ENCODE measurements at regions not wholly inside any gene's neighbourhood (a gene's known extent, or its start where the extent isn't known, plus 50 kb on each side); places are given as distances from the start of the nearest gene placed in this dataset.

DNA sequence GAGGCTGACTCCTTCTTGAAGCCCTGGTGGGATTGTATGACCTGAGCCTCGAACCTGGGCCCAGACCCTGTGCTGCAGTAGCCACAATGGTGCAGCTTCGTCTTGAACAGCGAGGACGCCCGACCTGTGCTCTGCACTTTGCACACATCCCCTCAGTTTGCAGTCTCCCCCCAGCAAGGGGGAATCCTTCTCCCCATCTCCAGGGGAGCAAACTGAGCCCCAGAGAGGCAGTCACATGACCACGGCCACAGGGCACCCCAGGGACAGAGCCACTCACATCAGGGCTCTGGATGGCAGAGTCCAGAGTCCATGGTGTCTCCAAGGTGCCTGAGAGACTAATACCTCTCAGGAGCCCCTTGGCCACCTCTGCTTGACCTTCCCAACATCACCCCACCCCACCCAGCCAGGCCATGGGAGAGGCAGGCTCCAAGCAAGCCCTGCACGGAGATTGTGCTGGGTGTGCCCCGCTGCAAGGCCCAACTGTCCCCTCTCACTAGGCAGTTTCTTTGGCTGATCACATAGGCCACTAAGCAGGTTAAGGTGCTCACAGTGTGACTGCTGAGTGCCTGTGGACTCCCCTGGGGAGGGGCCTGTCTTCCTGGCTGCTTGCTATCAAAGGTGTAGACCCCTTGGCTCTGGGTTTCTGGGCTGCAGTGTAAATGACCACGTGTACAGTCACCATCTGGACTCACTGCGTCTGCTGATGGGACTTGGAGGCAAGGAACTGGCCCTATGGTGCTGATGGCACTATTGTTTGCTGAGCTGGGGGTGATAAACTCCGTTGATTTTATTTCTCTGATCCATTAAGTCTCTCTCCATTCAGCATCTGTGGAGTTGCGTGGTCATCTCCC, 398.1 kb downstream of the MATN1 start:
- no peak for DNase-seq

DNA sequence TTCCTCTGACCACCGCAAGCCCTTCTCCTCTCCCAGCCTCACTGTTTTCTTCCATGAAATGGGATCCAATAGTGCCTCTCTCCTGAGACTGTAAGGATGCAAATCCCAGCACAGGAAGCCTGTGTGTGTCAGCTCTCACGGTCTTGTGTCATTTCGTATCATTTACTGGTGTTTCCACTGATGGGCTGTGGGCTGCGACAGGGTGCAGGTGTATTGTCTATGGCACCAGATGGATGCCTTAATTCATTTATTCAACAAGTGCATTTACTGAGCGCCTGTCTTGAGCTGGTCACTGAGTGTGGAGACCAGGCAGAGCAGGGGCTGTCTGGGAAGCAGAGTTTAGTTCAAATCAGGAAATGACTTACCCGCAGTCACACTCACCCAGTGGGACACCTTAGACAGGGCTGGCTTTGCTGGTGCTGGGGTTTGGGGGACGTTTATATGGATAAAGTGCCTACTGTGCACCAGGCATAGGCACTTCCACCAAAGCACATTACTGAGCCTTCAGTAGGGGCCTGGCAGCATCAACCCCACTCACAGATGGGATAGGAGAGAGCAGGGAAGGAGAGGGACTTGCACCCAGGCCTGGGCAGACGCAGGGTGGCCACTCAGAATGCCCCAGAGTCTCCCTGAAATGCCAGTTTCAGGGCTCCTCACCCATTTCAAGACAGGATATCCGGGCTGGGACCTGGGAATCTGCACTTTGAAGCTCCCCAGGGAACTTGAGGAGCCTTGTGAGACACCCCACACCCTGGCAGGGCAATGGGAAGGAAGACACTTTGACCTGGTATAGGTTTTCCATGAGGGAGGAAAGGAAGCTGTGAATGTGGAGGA, 398.9 kb downstream of the MATN1 start:
- no peak for DNase-seq

DNA sequence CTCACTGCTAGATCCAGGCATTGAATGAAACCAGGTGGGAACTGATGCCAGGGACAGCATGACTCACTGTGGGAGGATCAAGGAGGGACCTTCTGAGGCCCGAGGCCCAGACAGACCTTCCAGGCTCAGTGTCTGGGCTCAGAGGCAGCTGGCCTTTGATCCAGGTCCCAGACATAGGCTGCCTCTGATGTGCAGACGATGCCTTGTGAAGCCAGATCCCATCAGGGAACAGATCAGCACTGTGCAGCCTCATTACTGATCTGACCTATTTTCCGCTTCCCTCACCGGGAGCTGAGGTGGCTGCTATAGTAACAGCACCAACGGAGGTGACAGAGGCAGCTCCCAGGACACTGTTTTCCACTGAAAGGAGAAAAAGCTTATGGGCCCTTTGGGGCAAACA, 399.5 kb downstream of the MATN1 start:
- DNase-seq = no peak

DNA sequence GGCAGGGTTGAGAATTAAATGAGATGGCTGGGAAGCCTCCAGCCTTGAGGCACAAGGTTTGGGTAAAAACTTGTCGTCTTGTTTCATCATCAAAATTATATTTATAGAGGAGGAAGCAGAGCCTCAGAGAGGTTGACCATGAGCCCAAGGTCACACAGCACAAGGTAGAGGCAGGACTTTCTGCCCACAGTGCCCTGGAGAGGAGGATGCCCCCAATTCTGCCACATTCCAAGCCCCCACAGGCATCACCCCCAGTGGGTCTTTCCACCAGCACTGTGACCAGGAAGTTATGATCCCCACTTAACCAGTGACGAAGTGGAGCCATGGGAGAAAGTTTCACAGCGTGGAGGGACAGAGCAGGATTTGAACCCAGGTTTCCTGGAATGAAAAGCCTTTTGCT, 400.0 kb downstream of the MATN1 start:
- DNase-seq = no peak

DNA sequence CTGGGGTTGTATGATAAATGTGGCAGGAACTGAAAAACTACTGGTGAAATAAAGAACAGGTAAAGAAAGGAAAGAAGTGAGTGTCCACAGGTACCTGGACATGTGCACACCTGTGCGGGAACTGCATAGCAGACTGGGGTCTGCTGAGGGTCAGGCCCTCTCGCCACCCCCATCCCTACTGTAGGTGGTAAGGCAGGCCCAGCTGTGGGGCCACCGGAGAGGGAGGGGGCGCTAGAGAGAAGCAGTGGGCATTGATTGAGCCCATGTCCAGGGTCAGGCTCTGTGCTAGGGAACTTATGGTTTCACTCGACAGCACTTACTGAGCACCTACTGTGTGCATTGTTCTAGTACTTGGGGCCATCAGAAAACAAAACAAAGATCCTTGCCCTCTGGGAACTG, 400.5 kb downstream of the MATN1 start:
- no peak for DNase-seq

DNA sequence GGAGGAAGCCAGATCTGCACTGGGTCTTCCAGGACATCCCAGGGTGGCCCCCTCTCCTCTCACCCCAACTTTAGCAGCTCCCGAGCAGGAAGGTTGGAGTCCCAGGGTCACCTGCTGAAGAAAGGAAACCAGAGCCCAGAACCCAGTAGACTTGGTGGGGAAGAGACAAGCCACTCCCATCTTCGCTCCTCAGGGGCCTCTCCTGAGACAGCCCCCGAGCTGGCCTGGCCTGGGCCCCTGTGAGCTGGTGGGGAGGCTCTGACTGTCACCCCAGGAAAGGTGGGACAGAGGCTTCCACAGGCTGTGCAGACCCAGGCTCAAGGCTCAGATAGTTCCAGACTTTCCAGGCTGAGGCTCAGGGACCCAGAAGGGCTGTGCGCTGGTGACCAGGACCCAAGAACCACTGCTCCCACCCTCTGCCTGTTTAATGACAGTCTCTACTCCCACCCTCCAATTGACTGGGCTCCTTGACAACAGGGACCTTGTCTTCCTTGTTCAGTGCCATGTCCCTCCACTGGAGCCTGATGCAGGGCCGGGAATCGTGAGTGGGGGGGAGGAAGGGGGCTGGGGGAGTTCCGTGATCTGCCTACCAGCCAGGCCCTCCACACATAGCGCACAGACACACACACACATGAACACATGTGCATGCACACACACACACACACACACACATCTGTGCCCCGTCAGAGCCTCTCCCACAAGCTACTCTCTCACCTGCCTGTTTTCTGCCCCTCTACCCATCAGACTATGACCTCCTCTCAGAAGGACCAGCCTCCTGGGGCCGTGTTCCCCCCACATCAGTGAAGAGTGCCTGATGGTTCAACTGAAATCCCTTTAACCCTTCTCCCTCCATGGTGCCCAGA, 401.2 kb downstream of the MATN1 start:
- no peak for DNase-seq

DNA sequence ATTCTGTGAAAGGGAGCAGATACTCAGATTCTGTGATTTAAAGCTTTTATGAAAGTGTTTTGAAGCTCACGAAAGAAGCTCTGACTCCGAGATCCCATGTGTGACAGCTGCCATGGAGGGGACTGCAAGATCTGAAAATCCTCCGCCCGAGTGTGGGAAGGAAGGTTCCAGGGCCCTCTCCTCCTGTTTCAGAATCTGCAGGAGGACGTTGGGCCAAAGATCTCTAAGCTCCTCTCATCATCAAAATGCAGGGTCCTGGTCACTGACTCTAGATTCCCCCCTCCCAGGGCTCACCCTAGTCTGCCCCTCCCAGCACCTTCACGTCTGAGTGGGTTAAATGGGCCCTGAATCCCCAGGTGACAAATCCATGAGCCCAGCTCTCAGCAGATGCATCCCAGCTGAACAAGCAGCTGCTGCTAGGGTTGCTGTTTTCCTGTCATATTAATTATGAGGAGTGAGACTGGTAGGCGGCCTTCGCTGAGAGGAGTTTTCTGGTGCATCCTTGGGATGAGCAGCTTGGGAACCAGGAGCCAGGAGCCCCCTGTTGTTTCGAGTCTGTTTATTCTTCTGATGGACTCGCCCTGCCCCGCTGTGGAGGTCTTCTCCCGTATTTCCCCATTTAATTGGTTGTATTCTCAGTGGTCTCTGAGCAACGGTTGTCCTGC, 402.0 kb downstream of the MATN1 start:
- DNase-seq = no peak

DNA sequence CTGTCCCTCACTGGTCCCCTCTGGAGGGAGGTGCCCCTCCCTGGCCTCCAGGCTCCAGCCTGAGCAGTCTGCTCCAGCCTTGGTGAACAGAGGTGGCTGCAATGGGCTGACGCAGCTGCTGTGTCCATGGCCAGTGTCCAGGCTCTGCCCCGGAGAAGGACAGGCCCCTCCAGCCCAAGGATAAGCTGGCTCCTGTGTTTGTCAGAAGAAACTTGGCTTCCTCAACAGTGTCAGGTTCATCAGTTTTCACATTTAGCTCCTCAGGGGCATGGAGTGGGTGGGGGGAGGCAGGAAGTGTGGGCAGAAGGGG, 402.8 kb downstream of the MATN1 start:
- DNase-seq = no peak

DNA sequence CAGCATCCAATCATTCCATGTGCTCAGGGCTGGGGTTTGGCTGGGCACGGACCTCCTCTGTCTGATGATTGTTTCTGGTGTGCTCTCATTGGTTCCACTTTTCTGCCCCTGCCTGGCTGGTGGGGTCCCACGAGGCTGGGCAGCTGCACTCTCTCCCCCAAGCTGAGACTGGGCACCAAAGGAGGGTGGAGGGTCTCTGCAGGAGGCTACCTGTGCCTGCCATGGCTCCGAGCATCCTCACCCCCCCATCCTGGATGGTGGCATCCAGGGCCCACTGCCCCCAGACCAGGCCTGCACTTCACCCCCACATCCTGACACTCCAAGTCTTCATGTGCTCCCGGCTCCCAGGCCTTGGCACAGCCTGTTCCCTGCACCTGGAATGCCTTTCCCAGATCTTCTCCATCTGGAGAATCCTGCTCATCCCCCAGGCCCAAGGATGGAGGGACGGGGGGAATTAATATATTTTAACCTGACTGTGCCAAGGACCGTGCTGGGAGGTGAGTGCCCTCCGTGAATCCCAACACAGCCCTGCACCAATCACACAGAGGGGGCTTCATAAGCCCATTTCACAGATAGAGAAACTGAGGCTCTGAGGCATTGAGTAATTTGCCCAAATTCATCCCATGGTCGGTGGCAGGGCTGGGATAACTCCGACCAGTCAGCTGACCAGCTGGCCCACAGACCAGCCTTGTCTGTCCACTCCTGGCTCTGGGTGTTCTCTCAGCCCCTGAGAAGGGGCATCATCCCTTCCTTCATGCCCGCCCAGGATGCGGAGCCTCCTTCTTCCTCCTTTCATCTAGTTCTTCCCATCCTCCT, 403.4 kb downstream of the MATN1 start:
- no peak for DNase-seq

DNA sequence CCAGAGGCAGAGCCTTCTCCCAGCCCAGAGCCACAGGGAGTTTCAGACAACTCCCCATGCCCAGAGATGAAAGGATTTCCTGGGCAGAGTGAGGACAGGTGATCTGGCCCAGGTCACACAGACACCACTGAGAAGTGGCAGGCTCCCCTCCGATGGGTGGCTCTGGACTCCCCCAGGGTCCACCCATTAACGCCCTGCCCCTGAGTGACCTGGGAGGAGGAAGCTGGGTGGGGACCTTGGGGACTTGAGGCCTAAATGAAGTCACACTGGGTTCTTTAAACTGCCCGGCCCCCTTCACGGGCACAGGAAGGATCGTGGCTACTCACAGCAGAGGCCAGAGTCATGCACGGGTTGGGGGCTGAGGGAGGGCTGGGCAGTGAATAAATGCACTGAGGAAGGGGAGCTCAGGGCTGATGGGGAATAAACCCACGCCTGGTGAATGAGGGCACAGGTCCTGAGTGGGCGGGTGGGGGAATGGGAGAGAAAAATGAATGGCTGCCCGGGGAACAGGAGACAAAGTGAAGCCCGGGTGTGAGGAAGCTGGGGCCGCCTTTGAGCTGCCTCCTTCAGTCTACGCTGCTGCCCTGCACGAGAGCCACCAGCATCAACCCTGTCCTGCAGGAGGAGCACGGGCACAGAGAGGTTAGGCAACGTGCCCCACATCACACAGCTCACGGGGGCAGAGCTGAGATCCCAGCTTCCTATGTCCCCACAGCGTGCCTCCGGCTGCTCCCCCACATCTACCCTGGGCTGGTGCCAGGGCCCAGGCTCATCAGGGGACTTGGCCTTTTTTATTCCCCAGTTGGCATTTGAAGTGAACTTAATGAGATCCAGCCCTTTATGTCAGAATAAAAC, 404.3 kb downstream of the MATN1 start:
- no peak for DNase-seq

DNA sequence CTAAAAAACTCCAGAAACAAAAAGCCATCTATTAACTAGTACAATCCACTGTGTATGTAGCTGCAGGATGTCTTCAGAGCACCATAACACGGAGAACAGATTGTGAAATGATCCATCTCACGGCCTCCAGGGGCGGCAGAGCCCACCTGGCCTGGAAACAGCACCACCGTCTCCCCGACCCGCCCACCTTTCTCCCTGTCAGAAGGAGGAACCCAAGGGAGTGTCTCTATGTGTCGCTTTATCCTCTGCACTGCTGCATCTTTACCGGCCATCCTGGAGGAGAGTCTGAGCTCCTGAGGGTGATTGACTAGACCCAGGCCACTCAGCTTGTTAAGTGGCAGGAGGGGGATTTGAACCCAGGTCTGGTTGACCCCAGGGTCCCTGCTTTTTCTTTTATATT, 405.0 kb downstream of the MATN1 start:
- no peak for DNase-seq

DNA sequence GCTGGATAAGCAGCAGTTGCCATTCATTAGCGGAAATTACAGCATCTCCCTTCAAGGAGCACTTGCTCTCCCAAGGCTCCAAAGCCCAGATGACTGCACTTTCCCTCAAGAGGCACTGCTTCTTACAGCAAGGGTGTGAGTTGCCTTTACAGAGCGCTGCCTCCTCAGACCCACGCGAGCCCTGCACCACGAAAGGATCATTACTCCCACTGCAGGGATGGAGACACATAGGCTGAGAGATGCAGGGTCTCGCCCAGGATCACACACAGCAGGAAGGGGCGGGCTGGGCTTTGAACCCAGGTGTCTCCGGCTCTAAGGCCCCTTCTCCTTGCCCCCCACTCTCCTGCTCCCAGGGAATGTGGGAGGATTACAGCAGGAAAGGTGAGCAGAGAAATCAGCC, 405.5 kb downstream of the MATN1 start:
- DNase-seq = no peak

DNA sequence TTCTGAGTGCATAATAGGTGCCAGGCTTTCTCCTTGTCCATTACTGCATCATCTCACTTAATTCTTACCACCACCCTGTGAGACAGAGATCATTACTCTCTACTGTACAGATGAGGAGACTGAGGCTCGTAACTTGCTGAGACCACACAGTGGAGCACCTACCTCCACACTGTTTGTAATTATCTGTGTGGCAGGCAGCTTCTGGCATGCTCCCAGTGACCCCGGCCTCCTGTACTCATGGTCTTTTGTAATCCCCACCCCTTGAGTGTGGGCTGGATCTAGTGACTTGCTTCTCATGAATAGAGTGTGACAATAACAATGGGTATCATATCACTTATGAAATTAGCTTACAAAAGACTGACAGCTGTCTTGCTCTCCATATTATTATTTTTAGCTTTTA, 407.3 kb downstream of the MATN1 start:
- no peak for DNase-seq

DNA sequence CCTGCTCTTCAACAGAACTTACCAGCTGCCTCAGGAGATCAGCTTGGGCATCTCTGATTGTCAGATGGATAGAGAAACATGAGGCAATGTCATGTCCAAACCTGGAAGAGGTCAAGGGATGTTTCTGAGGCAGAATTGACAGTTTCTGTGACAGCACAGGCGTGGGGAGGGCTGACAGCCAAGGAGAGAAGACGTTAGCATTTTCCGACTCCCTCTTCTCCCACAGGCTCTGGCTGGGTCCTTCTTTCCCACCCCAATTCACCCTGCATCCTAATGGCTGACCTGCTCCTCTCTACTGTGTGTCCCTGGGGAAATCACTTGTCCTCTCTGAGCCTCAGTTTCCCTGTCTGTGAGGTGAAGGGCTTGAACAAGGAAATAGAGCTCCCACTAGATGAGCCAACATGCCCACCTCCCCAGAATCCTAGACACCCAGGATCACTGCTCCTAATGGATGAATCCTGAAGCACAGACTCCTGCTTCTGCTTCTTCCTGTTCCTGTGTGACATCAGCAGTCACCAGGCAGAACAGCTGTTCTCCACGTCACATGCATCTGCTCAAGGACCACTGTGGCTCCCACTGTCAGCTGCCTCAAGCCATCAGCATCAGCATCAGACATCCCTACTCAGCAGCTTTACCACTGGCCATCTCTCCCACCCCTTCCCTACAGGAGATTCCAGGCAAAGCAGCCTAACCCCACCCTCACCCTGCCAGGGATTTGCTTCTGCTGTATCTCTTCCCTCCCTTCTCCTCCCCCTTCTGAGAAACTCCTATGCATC, 408.0 kb downstream of the MATN1 start:
- peak; percentile 13 for DNase-seq

DNA sequence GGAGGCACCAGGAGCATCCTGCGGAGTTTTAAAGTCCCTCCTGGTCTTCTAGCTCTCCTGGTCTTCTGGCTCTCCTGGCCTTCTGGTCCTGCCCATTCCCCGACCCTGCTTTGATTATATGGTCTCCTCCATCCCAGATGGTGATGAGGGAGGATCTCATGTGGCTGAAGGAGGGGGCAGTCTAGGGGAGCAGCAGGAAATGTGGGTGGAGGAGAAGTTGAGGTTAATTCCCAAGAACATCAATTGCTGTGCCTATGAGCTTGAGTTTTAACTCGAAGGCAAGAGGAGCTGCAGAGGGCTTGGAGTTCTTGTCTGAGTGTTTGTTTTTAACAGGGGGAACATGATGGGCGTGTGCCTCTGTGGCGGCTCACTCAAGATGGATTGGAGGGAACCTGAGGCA, 408.8 kb downstream of the MATN1 start:
- DNase-seq = no peak

DNA sequence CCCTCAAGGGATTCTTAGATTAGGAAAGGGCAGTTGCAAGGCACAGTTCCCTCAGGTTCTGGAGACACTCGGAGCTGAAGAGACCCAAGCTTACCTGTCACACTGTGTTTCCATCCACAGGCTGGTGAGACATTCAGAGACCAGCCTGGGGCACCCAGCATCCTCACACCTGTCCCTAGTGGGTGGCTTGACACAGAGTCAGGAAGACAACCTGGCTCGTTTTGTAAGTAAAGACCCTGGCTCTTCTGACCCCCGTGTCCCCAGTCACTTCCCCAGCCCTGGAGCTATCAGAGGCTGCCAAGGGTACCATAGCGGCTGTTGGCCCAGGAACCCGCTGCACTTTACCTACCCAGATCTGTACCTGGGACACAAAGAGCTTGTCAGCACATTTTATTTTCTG, 409.8 kb downstream of the MATN1 start:
- DNase-seq = no peak

DNA sequence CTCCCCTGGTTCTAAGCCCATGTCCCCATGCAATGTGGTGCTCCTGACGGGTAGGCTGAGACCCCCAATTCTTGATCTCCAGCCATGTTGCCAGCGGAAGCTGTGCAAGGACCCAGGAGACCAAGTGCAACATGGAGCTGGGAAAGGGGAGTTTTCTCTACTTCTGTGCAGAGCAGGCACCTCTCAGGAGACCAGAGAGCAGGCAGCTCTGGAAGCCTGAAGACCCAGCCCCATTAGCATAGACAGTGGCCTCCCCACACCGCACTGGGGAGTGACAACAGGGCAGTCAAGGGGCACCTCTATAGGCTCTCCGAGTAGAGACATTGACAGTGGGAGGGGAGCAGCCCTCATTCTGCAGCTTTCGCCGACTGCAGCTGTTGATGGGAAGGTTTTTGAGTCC, 410.2 kb downstream of the MATN1 start:
- no peak for DNase-seq

DNA sequence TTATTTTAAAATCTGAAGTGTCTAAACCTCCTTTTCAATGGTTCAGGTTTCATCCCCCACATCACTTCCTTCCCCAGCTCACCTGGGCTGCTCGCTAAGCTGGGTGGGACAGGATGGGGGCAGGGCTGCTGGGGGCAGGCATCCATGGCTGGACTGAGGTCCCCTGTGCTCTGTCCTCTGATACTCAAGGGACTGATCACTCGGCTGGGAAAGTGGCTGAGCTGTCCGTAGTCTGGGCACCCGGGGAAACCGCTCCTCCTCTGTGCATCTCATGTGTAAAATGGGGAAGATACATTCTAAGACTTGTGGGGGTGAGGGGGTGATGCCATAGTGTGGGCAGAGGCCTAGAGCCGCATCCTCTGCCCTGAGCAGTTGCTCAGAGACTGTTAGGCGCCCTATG, 411.2 kb downstream of the MATN1 start:
- no peak for DNase-seq

DNA sequence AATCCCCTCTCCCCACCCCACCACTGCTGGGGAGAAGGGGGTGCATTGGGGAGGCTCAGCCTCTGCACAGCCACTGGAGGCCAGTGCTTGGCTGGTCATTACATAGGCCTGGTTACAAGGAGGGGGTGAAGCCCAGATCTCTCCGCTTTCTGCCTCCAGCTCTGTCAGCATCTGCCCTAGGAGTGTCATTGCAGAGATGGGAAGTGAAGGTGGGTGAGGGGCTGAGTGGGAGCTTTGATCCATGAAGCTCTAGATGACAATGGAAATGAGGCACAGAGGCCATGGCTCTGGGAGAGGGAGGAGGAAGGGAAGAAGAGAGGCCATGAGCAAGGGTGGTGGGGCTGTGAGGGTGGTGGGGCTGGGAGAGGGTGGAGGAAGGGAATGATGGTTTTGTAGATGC, 411.6 kb downstream of the MATN1 start:
- DNase-seq = no peak
